H7 (cell line): ENCODE measurements at regions not wholly inside any gene's neighbourhood (a gene's known extent, or its start where the extent isn't known, plus 50 kb on each side); places are given as distances from the start of the nearest gene placed in this dataset.
"Not testable (repeated sequence)": the region's sequence is repeated elsewhere in the genome, so short reads cannot be mapped to it uniquely, and the experiment has no call there.

ENCODE experiments used
- DNase-seq: peaks from one replicate; pipeline ENCODE4 v3.0.0; 2012
- H3K27me3 ChIP-seq: 2 replicates; pipeline ENCODE4 v1.6.0; 2011; ENCODE audit warnings: mild to moderate bottlenecking, low read length; ENCODE audit not compliant: control insufficient read depth, insufficient read depth
- H3K36me3 ChIP-seq: replicated peaks from 2 replicates; pipeline ENCODE4 v1.5.1; 2011; ENCODE audit warnings: low read length; ENCODE audit not compliant: control insufficient read depth, insufficient read depth
- H3K4me3 ChIP-seq: 2 replicates; pipeline ENCODE4 v1.5.1; 2011; ENCODE audit warnings: low read depth, mild to moderate bottlenecking, control low read depth, low read length, moderate library complexity; ENCODE audit not compliant: insufficient read depth

DNA sequence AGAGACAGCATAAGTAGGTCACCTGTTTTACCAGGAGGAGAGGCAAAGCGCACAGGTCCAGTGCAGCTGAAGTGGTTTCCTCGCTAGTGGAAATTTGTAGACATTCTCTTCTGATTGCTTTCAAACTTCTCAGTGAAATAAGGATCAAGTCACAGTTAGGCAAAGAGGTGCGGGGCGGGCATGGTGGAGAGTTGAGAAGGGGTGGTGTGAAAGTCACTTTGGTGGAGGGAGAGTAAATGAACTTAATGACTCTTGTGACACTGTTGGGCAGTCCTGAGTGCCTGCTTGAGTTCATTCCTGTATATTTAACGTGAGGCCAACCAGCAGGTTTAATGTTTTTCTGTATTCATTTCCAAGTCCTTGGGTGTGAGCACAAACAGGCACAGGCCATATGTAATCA lies 235.6 kb downstream of the TRIML1 start:
- Histone ChIP-seq H3K36me3 (no peaks in the 10 kb centered on the region), H3K4me3 (no peak overlapping the region), H3K27me3 (no peaks in the 10 kb centered on the region)
- DNase-seq = no peak

GRCh38 chr4:188377816-188378215 lies 238.6 kb downstream of the TRIML1 start:
- DNase-seq = no peak
- Histone ChIP-seq H3K36me3 (no peaks in the 10 kb centered on the region), H3K27me3 (no peaks in the 10 kb centered on the region), H3K4me3 (no peak overlapping the region)

DNA sequence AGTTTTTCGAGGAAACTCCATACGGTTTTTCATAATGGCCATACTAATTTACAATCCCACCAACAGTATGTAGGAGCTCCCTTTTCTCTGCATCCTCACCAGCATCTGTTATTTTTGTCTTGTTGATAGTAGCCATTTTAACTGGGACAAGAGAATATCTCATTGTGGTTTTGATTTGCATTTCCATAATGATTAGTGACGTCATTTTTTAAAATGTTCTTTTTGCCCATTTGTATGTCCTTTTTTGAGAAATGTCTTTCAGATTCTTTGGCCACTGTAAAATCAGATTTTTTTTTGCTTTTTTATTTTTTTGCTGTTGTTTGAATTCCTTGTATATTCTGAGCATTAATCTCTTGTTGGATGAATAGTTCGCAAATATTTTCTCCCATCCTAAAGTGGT lies 243.9 kb downstream of the TRIML1 start:
- no peak for DNase-seq
- no peaks in the 10 kb centered on the region for H3K36me3 ChIP-seq
- H3K4me3 ChIP-seq = no peak overlapping the region
- H3K27me3 ChIP-seq = no peaks in the 10 kb centered on the region

DNA sequence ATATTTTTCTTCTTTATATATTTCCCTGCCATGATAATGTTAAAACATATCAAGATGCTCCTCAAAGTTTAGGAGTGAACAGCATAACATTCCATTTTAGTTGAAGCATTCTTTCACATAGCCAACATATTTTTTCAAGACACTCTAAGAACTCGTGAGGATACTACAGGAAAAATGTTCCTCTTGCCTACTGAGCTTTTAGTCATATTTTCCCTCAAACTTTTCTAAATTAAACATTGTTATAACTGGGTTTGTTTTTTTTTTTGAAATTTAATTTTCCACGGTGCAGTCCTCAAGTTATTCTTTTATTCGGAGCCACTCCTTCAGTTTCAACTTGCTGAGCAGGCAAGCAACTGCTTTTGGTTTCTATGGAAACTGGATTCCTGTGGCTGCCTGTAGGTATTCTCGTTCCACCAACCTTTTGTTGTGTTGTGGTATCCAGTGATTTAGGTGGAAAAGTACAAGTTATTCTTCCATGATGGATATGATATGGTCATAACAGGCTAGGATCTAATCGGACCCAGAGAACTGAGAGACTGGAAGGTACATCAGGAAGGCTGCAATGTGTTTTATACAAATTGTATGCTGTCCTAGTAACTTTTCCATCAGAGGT lies 248.0 kb downstream of the TRIML1 start:
- Histone ChIP-seq H3K4me3 (no peak overlapping the region), H3K36me3 (no peaks in the 10 kb centered on the region), H3K27me3 (no peaks in the 10 kb centered on the region)
- DNase-seq = no peak

GRCh38 chr4:188391349-188391748 lies 252.1 kb downstream of the TRIML1 start:
- not testable (repeated sequence) for H3K36me3 ChIP-seq, H3K4me3 ChIP-seq, DNase-seq, H3K27me3 ChIP-seq

DNA sequence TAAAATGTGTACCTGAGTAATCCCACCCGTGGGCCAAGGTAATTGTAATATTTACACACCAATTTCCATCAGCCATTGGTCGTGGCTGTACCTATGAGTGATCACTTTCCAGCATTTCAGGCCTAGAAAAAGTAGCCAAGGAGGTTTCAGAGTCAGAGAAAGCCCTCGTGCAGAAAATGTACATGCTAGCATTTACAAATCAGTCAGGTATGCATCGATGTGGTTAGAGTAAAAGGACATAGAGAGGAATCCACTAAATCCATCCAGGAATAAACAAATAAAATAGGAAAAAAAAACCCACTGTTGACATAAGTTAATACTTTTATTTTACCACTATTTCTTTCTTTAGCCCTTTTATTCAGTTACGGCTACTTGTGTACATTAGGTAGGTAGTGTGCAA lies 256.8 kb downstream of the TRIML1 start:
- Histone ChIP-seq H3K27me3 (no peaks in the 10 kb centered on the region), H3K4me3 (no peak overlapping the region), H3K36me3 (no peaks in the 10 kb centered on the region; the same call in 1 of the 2 replicates)
- no peak for DNase-seq

GRCh38 chr4:188399834-188400233 lies 260.6 kb downstream of the TRIML1 start:
- DNase-seq = peak; percentile 52
- Histone ChIP-seq H3K4me3 (no peak overlapping the region), H3K27me3 (no peaks in the 10 kb centered on the region), H3K36me3 (no peaks in the 10 kb centered on the region; the same call in 1 of the 2 replicates)

GRCh38 chr4:188400451-188400850 lies 261.2 kb downstream of the TRIML1 start:
- Histone ChIP-seq H3K4me3 (no peak overlapping the region), H3K27me3 (no peaks in the 10 kb centered on the region), H3K36me3 (no peaks in the 10 kb centered on the region; the same call in 1 of the 2 replicates)
- DNase-seq = no peak

DNA sequence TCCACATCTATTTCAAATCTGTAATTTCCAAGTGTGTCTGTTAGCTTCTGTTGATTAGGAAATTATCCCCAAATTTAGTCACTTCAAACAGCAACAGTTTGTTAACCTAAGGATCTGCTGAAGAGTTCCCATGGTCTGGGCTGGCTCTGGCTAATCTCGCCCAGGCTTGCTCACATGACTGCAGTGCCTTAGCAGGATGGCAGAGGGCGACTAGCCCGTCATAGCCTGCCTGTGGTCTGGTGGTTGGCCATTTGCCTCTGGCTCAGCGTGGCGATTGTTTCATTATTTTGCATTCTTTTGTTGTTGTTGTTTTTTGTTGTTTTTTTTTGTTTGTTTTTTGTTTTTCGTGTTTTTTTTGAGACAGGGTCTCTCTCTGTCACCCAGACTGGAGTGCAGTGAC lies 264.0 kb downstream of the TRIML1 start:
- Histone ChIP-seq H3K4me3 (no peak overlapping the region), H3K27me3 (no peaks in the 10 kb centered on the region), H3K36me3 (no peaks in the 10 kb centered on the region; the same call in 1 of the 2 replicates)
- DNase-seq = peak; percentile 54

DNA sequence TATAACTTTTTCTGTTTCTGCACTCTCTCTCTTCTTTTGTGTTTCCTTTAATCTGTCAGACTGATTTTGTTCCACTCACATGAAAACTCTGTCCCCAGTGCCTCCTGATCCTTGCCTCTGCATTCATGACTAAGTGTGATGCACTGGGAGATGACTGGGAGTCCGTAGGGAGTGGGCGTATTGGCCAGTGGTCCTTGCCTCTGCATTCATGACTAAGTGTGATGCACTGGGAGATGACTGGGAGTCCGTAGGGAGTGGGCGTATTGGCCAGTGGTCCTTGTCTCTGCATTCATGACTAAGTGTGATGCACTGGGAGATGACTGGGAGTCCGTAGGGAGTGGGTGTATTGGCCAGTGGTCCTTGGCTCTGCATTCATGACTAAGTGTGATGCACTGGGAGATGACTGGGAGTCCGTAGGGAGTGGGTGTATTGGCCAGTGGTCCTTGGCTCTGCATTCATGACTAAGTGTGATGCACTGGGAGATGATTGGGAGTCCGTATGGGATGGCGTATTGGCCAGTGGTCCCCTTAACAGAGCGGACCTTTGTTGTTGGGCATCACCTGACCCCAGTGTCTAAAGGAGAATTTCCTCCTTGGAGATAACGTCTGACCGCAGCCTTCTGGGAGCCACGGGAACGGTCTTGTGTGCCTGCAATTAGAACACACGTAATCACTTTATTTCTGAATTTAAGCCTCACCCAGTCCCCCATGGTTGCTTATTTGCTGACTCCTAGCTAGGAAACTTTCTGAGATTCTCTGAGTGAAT lies 266.0 kb downstream of the TRIML1 start:
- H3K36me3 ChIP-seq, DNase-seq, H3K4me3 ChIP-seq, H3K27me3 ChIP-seq: not testable (repeated sequence)

DNA sequence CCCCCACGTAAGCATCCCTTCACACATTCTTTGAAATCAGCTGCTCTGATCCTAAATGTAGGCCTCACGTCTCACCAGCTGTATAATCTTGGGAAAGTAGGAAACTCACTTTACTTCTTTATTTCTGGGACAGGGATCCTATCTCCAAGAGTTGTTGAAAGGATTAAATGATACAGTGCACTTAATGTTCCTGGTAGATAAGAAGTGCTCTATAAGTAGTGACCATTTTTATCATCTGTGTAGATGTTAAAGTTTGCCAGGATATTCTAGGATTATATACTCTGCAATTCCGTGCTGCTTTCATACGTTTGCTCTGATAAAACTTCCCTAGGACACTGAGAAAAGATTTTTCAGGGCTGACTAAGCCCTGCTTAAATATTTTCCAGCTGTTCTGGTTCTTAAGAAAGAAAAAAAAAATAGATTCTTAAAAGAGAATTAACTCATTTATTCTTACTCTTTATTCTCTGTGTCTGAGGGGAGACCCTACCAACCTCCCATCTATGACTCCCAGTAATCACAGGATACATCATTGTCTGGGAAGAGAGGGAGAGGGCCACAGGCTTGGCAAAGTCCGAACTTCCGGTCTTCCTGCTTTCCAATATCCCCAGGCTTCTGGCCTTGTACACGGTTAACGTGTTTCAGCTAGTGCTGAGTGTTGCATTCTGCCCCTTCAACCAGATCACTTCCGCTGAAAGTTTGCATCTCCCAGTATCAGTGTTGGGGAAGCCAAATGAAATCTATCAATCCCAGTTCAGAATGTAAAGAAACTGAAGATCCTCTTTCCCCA lies 269.2 kb downstream of the TRIML1 start:
- DNase-seq = no peak
- Histone ChIP-seq H3K36me3 (no peaks in the 10 kb centered on the region), H3K4me3 (no peak overlapping the region), H3K27me3 (no peaks in the 10 kb centered on the region)

GRCh38 chr4:188409851-188410250 lies 270.6 kb downstream of the TRIML1 start:
- no peak for DNase-seq
- H3K27me3 ChIP-seq = no peaks in the 10 kb centered on the region
- no peaks in the 10 kb centered on the region for H3K36me3 ChIP-seq
- H3K4me3 ChIP-seq = no peak overlapping the region

GRCh38 chr4:188411805-188412204 lies 272.6 kb downstream of the TRIML1 start:
- H3K4me3 ChIP-seq = no peak overlapping the region
- DNase-seq = no peak
- H3K27me3 ChIP-seq = no peaks in the 10 kb centered on the region
- H3K36me3 ChIP-seq = no peaks in the 10 kb centered on the region

- H3K27me3 ChIP-seq = no peaks in the 10 kb centered on the region
- no peaks in the 10 kb centered on the region for H3K36me3 ChIP-seq
- DNase-seq = no peak
- no peak overlapping the region for H3K4me3 ChIP-seq
Observed at GRCh38 chr4:188412499-188412898, 273.3 kb downstream of the TRIML1 start.

GRCh38 chr4:188414441-188414840 lies 275.2 kb downstream of the TRIML1 start:
- no peak overlapping the region for H3K4me3 ChIP-seq
- H3K36me3 ChIP-seq = no peaks in the 10 kb centered on the region
- no peaks in the 10 kb centered on the region for H3K27me3 ChIP-seq
- no peak for DNase-seq
